ENCODE measurements at regions not wholly inside any gene's neighbourhood (a gene's known extent, or its start where the extent isn't known, plus 50 kb on each side); places are given as distances from the start of the nearest gene placed in this dataset.
"Not testable (repeated sequence)": the region's sequence is repeated elsewhere in the genome, so short reads cannot be mapped to it uniquely, and the experiment has no call there.

DNA sequence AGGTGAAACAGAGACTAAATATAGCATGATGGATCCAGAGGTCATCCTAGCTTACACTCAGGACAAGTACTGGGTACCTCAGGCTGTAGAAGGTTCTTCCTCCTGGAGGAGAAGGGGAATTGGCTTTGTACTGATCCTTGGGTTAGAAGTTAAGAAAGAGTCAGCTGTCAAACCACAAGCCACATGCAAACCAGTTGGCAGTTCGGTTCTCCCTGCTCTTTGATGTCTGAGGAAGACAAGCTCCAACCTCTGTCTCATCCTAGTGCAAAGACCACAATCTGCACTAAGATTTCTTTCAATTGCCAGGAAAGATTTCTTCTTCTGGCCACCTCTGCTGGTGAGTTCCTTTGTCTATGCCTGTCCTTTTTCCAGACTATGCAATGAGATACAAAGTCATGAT is 203.8 kb downstream of the ATP6V0E2 start:
- H3K36me3 Mint-ChIP-seq; H3K27me3 Mint-ChIP-seq; H3K4me1 Mint-ChIP-seq; H3K4me1 ChIP-seq (ENCODE audit: control insufficient read depth in 1 of 2, extremely low read depth in 1 of 2, insufficient read depth in 2 of 2, low read length in 2 of 2); H3K27me3 ChIP-seq (replicated peaks in 1 of 2; ENCODE audit: control insufficient read depth in 2 of 2, extremely low read depth in 1 of 2, insufficient read depth in 2 of 2, low read length in 1 of 2); H3K27ac ChIP-seq (ENCODE audit: low read length); CTCF ChIA-PET; H3K9me3 Mint-ChIP-seq; H3K4me3 ChIP-seq (ENCODE audit: control insufficient read depth in 1 of 2, extremely low read depth in 1 of 2, low read length in 1 of 2); H3K9me3 ChIP-seq; POLR2A ChIA-PET; H3K4me3 Mint-ChIP-seq; H3K36me3 ChIP-seq (ENCODE audit: control insufficient read depth in 2 of 2, extremely low read depth in 1 of 2, insufficient read depth in 1 of 2, low read length in 1 of 2); H3K27ac Mint-ChIP-seq; ATAC-seq (replicated peaks in 1 of 4): not testable (repeated sequence)
- peak in 1 of 35 experiments; percentile 1 for DNase-seq
- 0% methylated on average over 1 of the region's 1 CpG for WGBS (ENCODE audit: insufficient coverage)

DNA sequence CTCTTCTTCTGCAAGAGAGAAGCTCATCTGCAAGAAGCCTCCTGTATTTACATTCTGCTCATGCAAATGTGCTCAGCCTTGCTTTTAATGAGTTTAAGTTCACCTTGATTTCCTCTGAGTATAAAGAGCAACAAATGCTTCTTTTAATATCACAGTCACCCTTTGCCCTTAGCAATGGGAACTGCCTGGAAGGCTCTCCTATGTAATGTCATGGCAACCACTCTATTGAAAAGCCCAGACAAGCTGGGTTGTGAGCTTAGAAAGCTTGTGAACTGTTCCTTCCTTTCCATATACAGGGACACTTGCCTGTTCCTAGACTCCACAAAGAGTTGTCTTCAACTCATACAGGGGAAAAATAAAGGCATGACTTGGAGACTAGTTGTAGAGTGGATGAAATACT is 208.1 kb downstream of the ATP6V0E2 start:
- POLR2A ChIA-PET; CTCF ChIA-PET; H3K4me3 Mint-ChIP-seq; DNase-seq; H3K4me3 ChIP-seq (ENCODE audit: control insufficient read depth in 1 of 2, extremely low read depth in 1 of 2, low read length in 1 of 2); H3K27ac ChIP-seq (ENCODE audit: low read length); H3K4me1 ChIP-seq (ENCODE audit: control insufficient read depth in 1 of 2, extremely low read depth in 1 of 2, insufficient read depth in 2 of 2, low read length in 2 of 2); H3K27me3 ChIP-seq (replicated peaks in 1 of 2; ENCODE audit: control insufficient read depth in 2 of 2, extremely low read depth in 1 of 2, insufficient read depth in 2 of 2, low read length in 1 of 2); ATAC-seq (replicated peaks in 1 of 4); H3K4me1 Mint-ChIP-seq; H3K36me3 ChIP-seq (ENCODE audit: control insufficient read depth in 2 of 2, extremely low read depth in 1 of 2, insufficient read depth in 1 of 2, low read length in 1 of 2); H3K36me3 Mint-ChIP-seq; H3K27ac Mint-ChIP-seq; H3K9me3 Mint-ChIP-seq; H3K9me3 ChIP-seq: not testable (repeated sequence)
- H3K27me3 Mint-ChIP-seq, result peaks cover 9 to 20% of the 10 kb centered on the region in 2 donors

DNA sequence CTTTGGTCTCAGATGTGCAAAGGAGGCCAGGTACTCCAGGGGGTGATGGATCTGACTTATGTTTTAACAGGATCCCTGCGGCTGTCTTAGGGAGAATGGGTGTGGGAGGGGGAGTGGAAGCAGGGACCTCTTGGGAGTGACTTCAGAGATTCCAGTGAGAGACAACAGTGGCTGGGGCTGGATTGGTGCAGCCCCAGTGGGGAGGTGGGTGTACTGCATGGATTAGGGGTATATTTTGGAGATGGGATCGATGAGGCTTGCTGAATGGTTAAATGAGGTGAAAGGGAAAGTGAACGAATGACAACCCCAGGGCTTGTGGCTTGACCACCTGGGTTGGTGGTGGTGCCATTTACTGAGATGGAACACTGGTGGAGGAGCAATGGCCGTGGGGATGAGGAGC is 211.0 kb downstream of the ATP6V0E2 start:
- peaks cover 6 to 17% of the 10 kb centered on the region in 2 donors for H3K27me3 Mint-ChIP-seq
- H3K9me3 Mint-ChIP-seq; DNase-seq; H3K4me3 Mint-ChIP-seq; H3K9me3 ChIP-seq; H3K27ac Mint-ChIP-seq; H3K4me1 Mint-ChIP-seq; H3K36me3 Mint-ChIP-seq; ATAC-seq (replicated peaks in 1 of 4); H3K27ac ChIP-seq (ENCODE audit: low read length); H3K27me3 ChIP-seq (replicated peaks in 1 of 2; ENCODE audit: control insufficient read depth in 2 of 2, extremely low read depth in 1 of 2, insufficient read depth in 2 of 2, low read length in 1 of 2); H3K36me3 ChIP-seq (ENCODE audit: control insufficient read depth in 2 of 2, extremely low read depth in 1 of 2, insufficient read depth in 1 of 2, low read length in 1 of 2); H3K4me1 ChIP-seq (ENCODE audit: control insufficient read depth in 1 of 2, extremely low read depth in 1 of 2, insufficient read depth in 2 of 2, low read length in 2 of 2); POLR2A ChIA-PET; CTCF ChIA-PET; H3K4me3 ChIP-seq (ENCODE audit: control insufficient read depth in 1 of 2, extremely low read depth in 1 of 2, low read length in 1 of 2): not testable (repeated sequence)
- 77% methylated on average over 3 of the region's 4 CpGs for WGBS (ENCODE audit: insufficient coverage)

DNA sequence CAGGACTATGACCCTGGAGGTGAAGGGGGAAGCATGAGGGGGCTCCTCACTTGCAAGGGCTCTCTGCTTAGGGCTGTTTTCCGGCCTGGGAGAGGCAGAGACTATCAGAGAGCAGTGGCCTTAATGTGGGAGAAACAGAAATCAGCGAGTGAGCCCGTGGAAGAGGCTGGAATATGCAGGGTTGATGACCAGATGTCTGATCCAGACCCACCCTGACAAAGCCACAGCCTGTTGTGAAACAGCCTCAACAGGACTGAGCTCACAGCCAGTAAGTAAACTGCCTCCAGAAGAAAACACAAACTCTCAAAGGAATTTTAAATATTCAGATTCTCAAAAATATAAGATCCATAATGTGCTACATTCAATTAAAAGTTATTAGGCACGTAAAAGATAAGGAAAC is 213.7 kb downstream of the ATP6V0E2 start:
- WGBS (ENCODE audit: insufficient coverage), result no CpG with 5 or more reads among the region's 4 CpGs
- H3K27ac Mint-ChIP-seq; H3K4me1 ChIP-seq (ENCODE audit: control insufficient read depth in 1 of 2, extremely low read depth in 1 of 2, insufficient read depth in 2 of 2, low read length in 2 of 2); H3K4me3 Mint-ChIP-seq; H3K9me3 Mint-ChIP-seq; H3K4me1 Mint-ChIP-seq; POLR2A ChIA-PET; H3K27me3 ChIP-seq (replicated peaks in 1 of 2; ENCODE audit: control insufficient read depth in 2 of 2, extremely low read depth in 1 of 2, insufficient read depth in 2 of 2, low read length in 1 of 2); H3K9me3 ChIP-seq; H3K36me3 Mint-ChIP-seq; H3K27ac ChIP-seq (ENCODE audit: low read length); DNase-seq; CTCF ChIA-PET; H3K36me3 ChIP-seq (ENCODE audit: control insufficient read depth in 2 of 2, extremely low read depth in 1 of 2, insufficient read depth in 1 of 2, low read length in 1 of 2); ATAC-seq (replicated peaks in 1 of 4); H3K4me3 ChIP-seq (ENCODE audit: control insufficient read depth in 1 of 2, extremely low read depth in 1 of 2, low read length in 1 of 2): not testable (repeated sequence)
- H3K27me3 Mint-ChIP-seq, result peaks cover 4 to 15% of the 10 kb centered on the region in 2 donors

DNA sequence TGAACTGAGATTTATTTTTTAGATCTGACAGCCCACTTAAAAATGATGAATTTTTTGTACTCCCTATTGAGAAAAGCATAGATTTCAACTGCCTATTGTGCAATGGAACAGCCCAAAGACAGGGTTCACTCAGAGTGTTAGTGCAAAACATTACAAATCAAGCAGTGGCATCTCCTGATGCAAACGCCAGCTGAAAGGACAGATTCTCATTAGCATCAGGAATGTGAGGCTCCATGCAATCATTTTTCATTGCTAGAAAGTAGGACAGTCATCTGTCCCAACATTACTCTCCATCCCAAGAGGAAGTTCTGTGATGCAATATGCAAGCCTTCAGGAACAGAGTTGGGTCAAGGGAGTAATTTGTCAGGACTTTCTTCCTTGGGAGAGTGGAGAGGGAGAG is 215.4 kb downstream of the ATP6V0E2 start:
- DNase-seq; H3K27me3 ChIP-seq (replicated peaks in 1 of 2; ENCODE audit: control insufficient read depth in 2 of 2, extremely low read depth in 1 of 2, insufficient read depth in 2 of 2, low read length in 1 of 2); H3K4me1 ChIP-seq (ENCODE audit: control insufficient read depth in 1 of 2, extremely low read depth in 1 of 2, insufficient read depth in 2 of 2, low read length in 2 of 2); H3K27ac ChIP-seq (ENCODE audit: low read length); H3K9me3 Mint-ChIP-seq; H3K36me3 Mint-ChIP-seq; H3K4me3 ChIP-seq (ENCODE audit: control insufficient read depth in 1 of 2, extremely low read depth in 1 of 2, low read length in 1 of 2); ATAC-seq (replicated peaks in 1 of 4); H3K27ac Mint-ChIP-seq; H3K4me3 Mint-ChIP-seq; H3K4me1 Mint-ChIP-seq; H3K36me3 ChIP-seq (ENCODE audit: control insufficient read depth in 2 of 2, extremely low read depth in 1 of 2, insufficient read depth in 1 of 2, low read length in 1 of 2); CTCF ChIA-PET; H3K9me3 ChIP-seq: not testable (repeated sequence)
- WGBS (ENCODE audit: insufficient coverage), result no CpG with 5 or more reads among the region's 1 CpG
- H3K27me3 Mint-ChIP-seq, result peaks cover 4 to 14% of the 10 kb centered on the region in 2 donors
- POLR2A ChIA-PET, result interaction anchor here in 1 of 2 donors (0.6 kb wide), 1 partner anchor 899 kb away, joined by 4 read pairs; no protein-coding TSS in a partner anchor

DNA sequence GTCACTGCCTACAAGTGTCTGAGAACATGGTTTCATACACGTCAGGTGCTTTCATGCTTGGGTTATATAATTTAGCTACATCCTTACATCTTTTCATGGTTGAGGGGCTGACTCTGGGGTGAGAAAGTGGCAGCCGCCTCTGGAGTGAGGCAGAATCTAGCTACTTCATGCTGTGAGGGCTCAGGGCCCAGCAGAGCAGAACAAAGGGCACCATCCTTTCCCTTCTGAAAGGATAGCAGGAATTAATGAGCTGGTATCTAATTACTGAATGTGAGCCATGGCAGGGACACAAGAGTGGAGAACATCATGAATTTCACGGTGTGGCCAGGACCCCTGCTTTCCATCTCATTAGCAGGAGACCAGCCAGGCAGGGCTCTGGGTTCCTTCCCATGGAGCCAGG is 217.0 kb downstream of the ATP6V0E2 start:
- DNase-seq; POLR2A ChIA-PET; H3K4me1 ChIP-seq (ENCODE audit: control insufficient read depth in 1 of 2, extremely low read depth in 1 of 2, insufficient read depth in 2 of 2, low read length in 2 of 2); H3K4me3 Mint-ChIP-seq; H3K27ac Mint-ChIP-seq; H3K27me3 Mint-ChIP-seq; H3K9me3 Mint-ChIP-seq; H3K9me3 ChIP-seq; H3K4me3 ChIP-seq (ENCODE audit: control insufficient read depth in 1 of 2, extremely low read depth in 1 of 2, low read length in 1 of 2); H3K27me3 ChIP-seq (replicated peaks in 1 of 2; ENCODE audit: control insufficient read depth in 2 of 2, extremely low read depth in 1 of 2, insufficient read depth in 2 of 2, low read length in 1 of 2); H3K27ac ChIP-seq (ENCODE audit: low read length); H3K4me1 Mint-ChIP-seq; ATAC-seq (replicated peaks in 1 of 4); H3K36me3 Mint-ChIP-seq; H3K36me3 ChIP-seq (ENCODE audit: control insufficient read depth in 2 of 2, extremely low read depth in 1 of 2, insufficient read depth in 1 of 2, low read length in 1 of 2); CTCF ChIA-PET: not testable (repeated sequence)
- no CpG with 5 or more reads among the region's 3 CpGs for WGBS (ENCODE audit: insufficient coverage)

DNA sequence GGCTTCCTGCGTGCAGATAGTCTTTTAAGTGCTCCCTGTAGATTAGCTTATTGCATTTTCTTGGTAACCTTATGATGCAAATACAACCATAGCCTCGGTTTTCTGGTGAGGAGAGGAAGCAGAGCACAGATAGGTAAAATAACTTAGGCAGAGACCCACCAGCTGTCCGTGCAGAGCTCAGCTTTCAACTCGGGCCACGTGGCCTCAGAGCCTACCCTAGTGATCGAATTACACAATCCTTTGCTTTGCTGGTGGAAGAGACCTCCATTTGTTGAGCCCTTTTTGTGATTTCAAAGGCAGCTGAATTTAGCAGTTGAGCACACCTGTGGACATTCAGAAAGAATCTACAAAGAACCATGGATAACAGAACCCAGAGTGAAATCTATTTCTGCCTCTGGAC is 220.1 kb downstream of the ATP6V0E2 start:
- H3K27ac ChIP-seq (ENCODE audit: low read length); H3K27me3 Mint-ChIP-seq; CTCF ChIA-PET; H3K4me3 ChIP-seq (ENCODE audit: control insufficient read depth in 1 of 2, extremely low read depth in 1 of 2, low read length in 1 of 2); H3K9me3 ChIP-seq; H3K4me1 Mint-ChIP-seq; H3K27ac Mint-ChIP-seq; H3K36me3 Mint-ChIP-seq; H3K9me3 Mint-ChIP-seq; POLR2A ChIA-PET; ATAC-seq (replicated peaks in 1 of 4); H3K4me3 Mint-ChIP-seq; DNase-seq; H3K4me1 ChIP-seq (ENCODE audit: control insufficient read depth in 1 of 2, extremely low read depth in 1 of 2, insufficient read depth in 2 of 2, low read length in 2 of 2); H3K36me3 ChIP-seq (ENCODE audit: control insufficient read depth in 2 of 2, extremely low read depth in 1 of 2, insufficient read depth in 1 of 2, low read length in 1 of 2); H3K27me3 ChIP-seq (replicated peaks in 1 of 2; ENCODE audit: control insufficient read depth in 2 of 2, extremely low read depth in 1 of 2, insufficient read depth in 2 of 2, low read length in 1 of 2): not testable (repeated sequence)
- no CpG with 5 or more reads among the region's 6 CpGs for WGBS (ENCODE audit: insufficient coverage)
